A549 (cell line): ENCODE measurements at regions not wholly inside any gene's neighbourhood (a gene's known extent, or its start where the extent isn't known, plus 50 kb on each side); places are given as distances from the start of the nearest gene placed in this dataset.

Experiments used
- ATAC-seq, 2 experiments: fragments of 200-7000 bp in 1 of 2; fragments of >200 bp in 1 of 2; cut with Nextera tagmentation in 1 of 2; cut with Tn5 transposase in 1 of 2; 3 replicates each; pipeline versions ENCODE4 v1.8.0 to v1.9.1; 2018 to 2020; ENCODE audit warnings: mild to moderate bottlenecking in 1 of 2, moderate library complexity in 1 of 2
- CTCF ChIA-PET: fragments of 300-600 bp; sonication (Branson Sonifier 250); formaldehyde crosslinking; extraction: SDS; loops from one replicate; lab custom pipeline; 2021; ENCODE audit warnings: antibody characterized with exemption, inconsistent platforms; lab: Yijun Ruan, JAX
- POLR2A ChIA-PET: fragments of 350-600 bp; formaldehyde crosslinking; extraction: SDS; loops from one replicate; lab custom pipeline; 2021; ENCODE audit warnings: antibody characterized with exemption, inconsistent platforms; lab: Yijun Ruan, JAX
- DNase-seq, 2 experiments: peaks; one replicate each; pipeline versions ENCODE4 v3.0.0 to v3.0.0-alpha.2; 2011 to 2016; ENCODE audit warnings: low read depth in 1 of 2, low spot score in 1 of 2
- FAIRE-seq: peaks from 2 replicates; lab custom pipeline; 2011; peaks lifted over from hg19 to GRCh38; lab: Jason Lieb, UNC
- H3K27ac ChIP-seq, 2 experiments: fragments of >200 bp; sonication (Bioruptor Twin); formaldehyde crosslinking; 3 replicates each; pipeline ENCODE4 v1.5.1; 2016 to 2017
- H3K4me1 ChIP-seq: fragments of >200 bp; sonication (Bioruptor Twin); formaldehyde crosslinking; 3 replicates; pipeline ENCODE4 v1.6.1; 2016
- H3K4me2 ChIP-seq: fragments of >200 bp; sonication (Bioruptor Twin); formaldehyde crosslinking; 3 replicates; pipeline ENCODE4 v1.6.1; 2016
- H3K4me3 ChIP-seq: fragments of >200 bp; sonication (Bioruptor Twin); formaldehyde crosslinking; 3 replicates; pipeline ENCODE4 v1.5.1; 2016
- H3K9me3 ChIP-seq: fragments of >200 bp; sonication (Bioruptor Twin); formaldehyde crosslinking; 3 replicates; pipeline ENCODE4 v1.6.1; 2016
- BHLHE40 ChIP-seq: IDR thresholded peaks from 2 replicates; pipeline ENCODE4 v1.6.1; 2012; ENCODE audit warnings: low read depth, low read length, inconsistent platforms
- CBX8 ChIP-seq: fragments of 200-600 bp; sonication (generic); IDR thresholded peaks from 2 replicates; pipeline ENCODE4 v1.6.1; 2016
- EHF ChIP-seq: fragments of 250-450 bp; sonication (Bioruptor Pico); IDR thresholded peaks from 2 replicates; pipeline ENCODE4 v1.5.0; 2020; ENCODE audit warnings: mild to moderate bottlenecking
- EP300 ChIP-seq, 2 experiments: fragments of >200 bp; sonication (Bioruptor Twin); formaldehyde crosslinking; IDR thresholded peaks; 2 replicates in 1 of 2; 3 replicates in 1 of 2; pipeline ENCODE4 v1.6.1; 2016 to 2017
- FOSB ChIP-seq: fragments of 250-450 bp; sonication (Bioruptor Pico); IDR thresholded peaks from 2 replicates; pipeline ENCODE4 v1.5.0; 2020; ENCODE audit warnings: mild to moderate bottlenecking, moderate library complexity
- FOXS1 ChIP-seq: fragments of 250-450 bp; sonication (Bioruptor Pico); IDR thresholded peaks from 2 replicates; pipeline ENCODE4 v1.5.0; 2020; ENCODE audit warnings: mild to moderate bottlenecking, moderate library complexity
- JUN ChIP-seq, 2 experiments: fragments of >200 bp; sonication (Bioruptor Twin); formaldehyde crosslinking; IDR thresholded peaks; 2 replicates in 1 of 2; 3 replicates in 1 of 2; pipeline ENCODE4 v1.6.1; 2016 to 2017
- JUNB ChIP-seq: fragments of >200 bp; sonication (Bioruptor Twin); formaldehyde crosslinking; IDR thresholded peaks from 2 replicates; pipeline ENCODE4 v1.6.1; 2016
- KDM5A ChIP-seq: fragments of 200-600 bp; sonication (generic); IDR thresholded peaks from 2 replicates; pipeline ENCODE4 v1.6.1; 2016; ENCODE audit warnings: antibody characterized with exemption, mild to moderate bottlenecking
- MAZ ChIP-seq: fragments of 150-350 bp; IDR thresholded peaks from 2 replicates; pipeline ENCODE4 v1.6.1; 2014; ENCODE audit warnings: antibody characterized with exemption, low read depth, low read length, borderline replicate concordance
- NPAS2 ChIP-seq: fragments of 250-450 bp; sonication (Bioruptor Pico); IDR thresholded peaks from 2 replicates; pipeline ENCODE4 v1.8.0; 2022; ENCODE audit warnings: mild to moderate bottlenecking, moderate library complexity, borderline replicate concordance
- NR3C1 ChIP-seq: fragments of >200 bp; sonication (Bioruptor Twin); formaldehyde crosslinking; IDR thresholded peaks from 3 replicates; pipeline ENCODE4 v1.6.1; 2017
- RARB ChIP-seq: fragments of 250-450 bp; sonication (Bioruptor Pico); IDR thresholded peaks from 2 replicates; pipeline ENCODE4 v1.8.0; 2021; ENCODE audit warnings: mild to moderate bottlenecking, moderate library complexity
- RCOR1 ChIP-seq: fragments of 150-350 bp; IDR thresholded peaks from 2 replicates; pipeline ENCODE4 v1.6.1; 2014; ENCODE audit warnings: antibody characterized with exemption, low read length, low read depth
- TP53 ChIP-seq: fragments of 250-450 bp; sonication (Bioruptor Pico); IDR thresholded peaks from 2 replicates; pipeline ENCODE4 v1.5.0; 2021; ENCODE audit warnings: mild to moderate bottlenecking, moderate library complexity
- ZNF302 ChIP-seq: fragments of 250-450 bp; sonication (Bioruptor Pico); IDR thresholded peaks from 2 replicates; pipeline ENCODE4 v1.9.0; 2021; ENCODE audit warnings: inconsistent platforms, mild to moderate bottlenecking, moderate library complexity
- ZSCAN20 ChIP-seq: fragments of 250-450 bp; sonication (Bioruptor Pico); IDR thresholded peaks from 2 replicates; pipeline ENCODE4 v1.8.0; 2022; ENCODE audit warnings: mild to moderate bottlenecking, moderate library complexity
- WGBS: methylation state at CpG from one replicate; pipeline ENCODE4 v1.1.6; 2017; ENCODE audit errors: missing lambda C conversion rate; 5-methylcytosine and 5-hydroxymethylcytosine counted together
- TF ChIP-seq, protein P1 (sequence below): fragments of 450-650 bp; IDR thresholded peaks from 2 replicates; pipeline ENCODE4 v1.6.1; 2014; ENCODE audit warnings: antibody characterized with exemption
- TF ChIP-seq, protein P2 (sequence below): IDR thresholded peaks from 2 replicates; pipeline ENCODE4 v1.6.1; 2012
- TF ChIP-seq, protein P3 (sequence below): fragments of 250-450 bp; sonication (Bioruptor Pico); IDR thresholded peaks from 2 replicates; pipeline ENCODE4 v1.5.0; 2020; ENCODE audit warnings: low read depth, mild to moderate bottlenecking, moderate library complexity
- TF ChIP-seq, protein P4 (sequence below): fragments of >200 bp; sonication (Bioruptor Twin); formaldehyde crosslinking; IDR thresholded peaks from 3 replicates; pipeline ENCODE4 v1.5.1; 2016
- TF ChIP-seq, protein P5 (sequence below): fragments of 150-350 bp; IDR thresholded peaks from 2 replicates; pipeline ENCODE4 v1.6.1; 2014; ENCODE audit warnings: low read depth, mild to moderate bottlenecking, low read length
- TF ChIP-seq, protein P6 (sequence below): IDR thresholded peaks from 2 replicates; pipeline ENCODE4 v1.6.1; 2012

DNA sequence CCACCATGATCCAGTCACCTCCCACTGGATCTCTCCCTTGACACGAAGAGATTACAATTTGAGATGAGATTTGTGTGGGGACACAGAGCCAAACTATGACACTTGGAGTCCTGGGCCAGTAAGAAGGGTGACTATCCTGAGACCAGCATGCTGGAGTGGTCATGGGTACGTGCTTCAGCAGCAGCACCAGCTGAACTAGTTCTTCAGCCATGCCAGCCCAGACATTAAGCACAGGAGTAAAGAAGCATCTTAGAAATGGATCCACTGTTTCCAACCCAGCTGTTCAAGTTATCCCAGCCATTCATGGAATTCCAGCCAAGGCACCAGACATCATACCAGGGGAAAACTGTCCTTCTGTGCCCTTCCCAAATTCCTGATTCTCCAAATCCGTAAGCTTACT is 370.0 kb downstream of the MAFB start:
- no peak overlapping the region for H3K27ac ChIP-seq

DNA sequence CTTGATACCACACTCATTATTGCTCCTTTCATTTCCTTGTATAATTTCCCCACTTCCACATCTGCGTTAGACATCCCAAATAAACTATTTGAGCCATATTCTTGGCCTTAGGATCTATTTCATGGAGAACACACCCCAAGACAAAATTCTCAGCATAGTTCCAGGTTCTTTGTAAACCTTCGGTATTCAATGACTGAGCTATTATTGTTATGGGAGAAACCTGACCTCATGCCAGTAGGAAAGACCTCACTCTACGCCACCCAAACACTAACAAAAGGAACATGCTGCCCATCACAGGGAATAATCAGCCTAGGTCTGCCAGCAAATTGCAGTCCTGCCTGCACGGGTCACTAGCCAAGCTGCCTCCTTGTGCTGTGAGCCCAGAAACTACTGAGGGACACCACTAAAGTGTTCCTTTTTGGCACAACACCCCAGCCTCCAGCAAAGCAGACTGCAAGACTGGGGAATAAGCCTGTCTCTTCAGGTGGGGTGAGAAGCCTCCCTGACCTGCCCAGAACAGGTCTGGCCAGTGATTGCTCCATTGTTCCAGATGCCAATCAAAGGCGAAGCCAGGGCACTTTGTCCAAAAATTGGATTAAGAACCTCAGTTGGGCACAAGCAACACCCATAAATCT is 371.8 kb downstream of the MAFB start:
- no peak for FAIRE-seq
- CTCF ChIA-PET: no interaction called here

More for the DNA sequence above, 370.0 kb downstream of the MAFB start:
- H3K4me2 ChIP-seq: no peak overlapping the region
- CTCF ChIA-PET: no interaction called here
- POLR2A ChIA-PET: no interaction called here
- 0% methylated on average over 3 of the region's 3 CpGs for WGBS
- FAIRE-seq (no peak), ATAC-seq (no peak), DNase-seq (no peak)
- H3K4me3 ChIP-seq: no peak overlapping the region
- H3K4me1 ChIP-seq: no peaks in the 10 kb centered on the region
- no peaks in the 10 kb centered on the region for H3K9me3 ChIP-seq
- TF ChIP-seq TP53 (CRISPR knock-in tag): no peak
- TF ChIP-seq, protein P1, sequence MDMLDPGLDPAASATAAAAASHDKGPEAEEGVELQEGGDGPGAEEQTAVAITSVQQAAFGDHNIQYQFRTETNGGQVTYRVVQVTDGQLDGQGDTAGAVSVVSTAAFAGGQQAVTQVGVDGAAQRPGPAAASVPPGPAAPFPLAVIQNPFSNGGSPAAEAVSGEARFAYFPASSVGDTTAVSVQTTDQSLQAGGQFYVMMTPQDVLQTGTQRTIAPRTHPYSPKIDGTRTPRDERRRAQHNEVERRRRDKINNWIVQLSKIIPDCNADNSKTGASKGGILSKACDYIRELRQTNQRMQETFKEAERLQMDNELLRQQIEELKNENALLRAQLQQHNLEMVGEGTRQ: no peak
- TF ChIP-seq, protein P2, sequence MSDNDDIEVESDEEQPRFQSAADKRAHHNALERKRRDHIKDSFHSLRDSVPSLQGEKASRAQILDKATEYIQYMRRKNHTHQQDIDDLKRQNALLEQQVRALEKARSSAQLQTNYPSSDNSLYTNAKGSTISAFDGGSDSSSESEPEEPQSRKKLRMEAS: no peak
- no peak for TF ChIP-seq CBX8
- no peak for TF ChIP-seq EP300 (IDR thresholded peaks at IDR 0.05)
- TF ChIP-seq BHLHE40: no peak
- TF ChIP-seq, protein P3, sequence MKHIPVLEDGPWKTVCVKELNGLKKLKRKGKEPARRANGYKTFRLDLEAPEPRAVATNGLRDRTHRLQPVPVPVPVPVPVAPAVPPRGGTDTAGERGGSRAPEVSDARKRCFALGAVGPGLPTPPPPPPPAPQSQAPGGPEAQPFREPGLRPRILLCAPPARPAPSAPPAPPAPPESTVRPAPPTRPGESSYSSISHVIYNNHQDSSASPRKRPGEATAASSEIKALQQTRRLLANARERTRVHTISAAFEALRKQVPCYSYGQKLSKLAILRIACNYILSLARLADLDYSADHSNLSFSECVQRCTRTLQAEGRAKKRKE (CRISPR knock-in tag): no peak
- no peak for TF ChIP-seq FOSB (CRISPR knock-in tag)
- no peak for TF ChIP-seq NPAS2 (CRISPR knock-in tag)
- no peak for TF ChIP-seq JUNB
- TF ChIP-seq MAZ: no peak
- TF ChIP-seq, protein P4, sequence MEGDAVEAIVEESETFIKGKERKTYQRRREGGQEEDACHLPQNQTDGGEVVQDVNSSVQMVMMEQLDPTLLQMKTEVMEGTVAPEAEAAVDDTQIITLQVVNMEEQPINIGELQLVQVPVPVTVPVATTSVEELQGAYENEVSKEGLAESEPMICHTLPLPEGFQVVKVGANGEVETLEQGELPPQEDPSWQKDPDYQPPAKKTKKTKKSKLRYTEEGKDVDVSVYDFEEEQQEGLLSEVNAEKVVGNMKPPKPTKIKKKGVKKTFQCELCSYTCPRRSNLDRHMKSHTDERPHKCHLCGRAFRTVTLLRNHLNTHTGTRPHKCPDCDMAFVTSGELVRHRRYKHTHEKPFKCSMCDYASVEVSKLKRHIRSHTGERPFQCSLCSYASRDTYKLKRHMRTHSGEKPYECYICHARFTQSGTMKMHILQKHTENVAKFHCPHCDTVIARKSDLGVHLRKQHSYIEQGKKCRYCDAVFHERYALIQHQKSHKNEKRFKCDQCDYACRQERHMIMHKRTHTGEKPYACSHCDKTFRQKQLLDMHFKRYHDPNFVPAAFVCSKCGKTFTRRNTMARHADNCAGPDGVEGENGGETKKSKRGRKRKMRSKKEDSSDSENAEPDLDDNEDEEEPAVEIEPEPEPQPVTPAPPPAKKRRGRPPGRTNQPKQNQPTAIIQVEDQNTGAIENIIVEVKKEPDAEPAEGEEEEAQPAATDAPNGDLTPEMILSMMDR: no peak
- no peak for TF ChIP-seq RCOR1

More for the DNA sequence above, 371.8 kb downstream of the MAFB start:
- TF ChIP-seq, protein P3 (CRISPR knock-in tag): no peak
- TF ChIP-seq JUN (IDR thresholded peaks at IDR 0.05) (no peak), ZSCAN20 (CRISPR knock-in tag) (no peak), KDM5A (no peak), NR3C1 (no peak), RARB (CRISPR knock-in tag) (no peak), ZNF302 (no peak), RCOR1 (no peak), MAZ (no peak), FOXS1 (CRISPR knock-in tag) (no peak), JUNB (no peak), EHF (CRISPR knock-in tag) (no peak)
- TF ChIP-seq, protein P5, sequence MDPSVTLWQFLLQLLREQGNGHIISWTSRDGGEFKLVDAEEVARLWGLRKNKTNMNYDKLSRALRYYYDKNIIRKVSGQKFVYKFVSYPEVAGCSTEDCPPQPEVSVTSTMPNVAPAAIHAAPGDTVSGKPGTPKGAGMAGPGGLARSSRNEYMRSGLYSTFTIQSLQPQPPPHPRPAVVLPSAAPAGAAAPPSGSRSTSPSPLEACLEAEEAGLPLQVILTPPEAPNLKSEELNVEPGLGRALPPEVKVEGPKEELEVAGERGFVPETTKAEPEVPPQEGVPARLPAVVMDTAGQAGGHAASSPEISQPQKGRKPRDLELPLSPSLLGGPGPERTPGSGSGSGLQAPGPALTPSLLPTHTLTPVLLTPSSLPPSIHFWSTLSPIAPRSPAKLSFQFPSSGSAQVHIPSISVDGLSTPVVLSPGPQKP: no peak
- TF ChIP-seq, protein P6, sequence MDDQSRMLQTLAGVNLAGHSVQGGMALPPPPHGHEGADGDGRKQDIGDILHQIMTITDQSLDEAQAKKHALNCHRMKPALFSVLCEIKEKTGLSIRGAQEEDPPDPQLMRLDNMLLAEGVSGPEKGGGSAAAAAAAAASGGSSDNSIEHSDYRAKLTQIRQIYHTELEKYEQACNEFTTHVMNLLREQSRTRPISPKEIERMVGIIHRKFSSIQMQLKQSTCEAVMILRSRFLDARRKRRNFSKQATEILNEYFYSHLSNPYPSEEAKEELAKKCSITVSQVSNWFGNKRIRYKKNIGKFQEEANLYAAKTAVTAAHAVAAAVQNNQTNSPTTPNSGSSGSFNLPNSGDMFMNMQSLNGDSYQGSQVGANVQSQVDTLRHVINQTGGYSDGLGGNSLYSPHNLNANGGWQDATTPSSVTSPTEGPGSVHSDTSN: no peak
- TF ChIP-seq, all 56 proteins: peak for 0
- H3K4me2 ChIP-seq: no peak overlapping the region
- H3K4me3 ChIP-seq: no peak overlapping the region
- WGBS: 5% methylated on average over 5 of the region's 5 CpGs
- H3K9me3 ChIP-seq: no peaks in the 10 kb centered on the region
- DNase-seq: no peak
- POLR2A ChIA-PET: no interaction called here
- H3K27ac ChIP-seq: no peak overlapping the region
- H3K4me1 ChIP-seq: no peaks in the 10 kb centered on the region
- no peak for ATAC-seq
